ENCODE measurements at regions not wholly inside any gene's neighbourhood (a gene's known extent, or its start where the extent isn't known, plus 50 kb on each side); places are given as distances from the start of the nearest gene placed in this dataset.

GRCh38 chr3:194935632-194936470 lies 250.2 kb downstream of the FAM43A start:
- Histone ChIP-seq H3K36me3 (ENCODE audit: insufficient read depth) (no peaks in the 10 kb centered on the region), H3K27ac (ENCODE audit: low read depth) (no peak overlapping the region), H3K4me3 (ENCODE audit: low read depth, low read length) (no peak overlapping the region), H3K4me1 (ENCODE audit: insufficient read depth) (no peaks in the 10 kb centered on the region)
- no peak for DNase-seq (ENCODE audit: extremely low spot score)
- WGBS: 88% methylated on average over 10 of the region's 10 CpGs

- DNase-seq (ENCODE audit: extremely low spot score): no peak
- Histone ChIP-seq H3K36me3 (ENCODE audit: insufficient read depth) (no peaks in the 10 kb centered on the region), H3K27ac (ENCODE audit: low read depth) (no peak overlapping the region), H3K4me3 (ENCODE audit: low read depth, low read length) (no peak overlapping the region), H3K4me1 (ENCODE audit: insufficient read depth) (no peaks in the 10 kb centered on the region)
- WGBS: 72% methylated on average over 4 of the region's 4 CpGs
These were observed 251.0 kb downstream of the FAM43A start for GRCh38 chr3:194936659-194937058.

- 94% methylated on average over 5 of the region's 5 CpGs for WGBS
These were observed 251.5 kb downstream of the FAM43A start for GRCh38 chr3:194937144-194937543.

GRCh38 chr3:194937882-194938321 lies 252.2 kb downstream of the FAM43A start:
- Histone ChIP-seq H3K4me3 (ENCODE audit: low read depth, low read length) (no peak overlapping the region), H3K27ac (ENCODE audit: low read depth) (no peak overlapping the region), H3K4me1 (ENCODE audit: insufficient read depth) (no peaks in the 10 kb centered on the region), H3K36me3 (ENCODE audit: insufficient read depth) (no peaks in the 10 kb centered on the region)
- 96% methylated on average over 7 of the region's 7 CpGs for WGBS
- DNase-seq (ENCODE audit: extremely low spot score): no peak

More at GRCh38 chr3:194937144-194937543, 251.5 kb downstream of the FAM43A start:
- no peaks in the 10 kb centered on the region for H3K36me3 ChIP-seq (ENCODE audit: insufficient read depth)
- no peak for DNase-seq (ENCODE audit: extremely low spot score)
- no peaks in the 10 kb centered on the region for H3K4me1 ChIP-seq (ENCODE audit: insufficient read depth)
- H3K4me3 ChIP-seq (ENCODE audit: low read depth, low read length): no peak overlapping the region
- no peak overlapping the region for H3K27ac ChIP-seq (ENCODE audit: low read depth)

GRCh38 chr3:194938845-194939531 lies 253.3 kb downstream of the FAM43A start:
- no peak overlapping the region for H3K27ac ChIP-seq (ENCODE audit: low read depth)
- WGBS: 56% methylated on average over 8 of the region's 8 CpGs

GRCh38 chr3:194939532-194939909 lies 253.8 kb downstream of the FAM43A start:
- Histone ChIP-seq H3K36me3 (ENCODE audit: insufficient read depth) (no peaks in the 10 kb centered on the region), H3K4me1 (ENCODE audit: insufficient read depth) (no peaks in the 10 kb centered on the region), H3K4me3 (ENCODE audit: low read depth, low read length) (no peak overlapping the region), H3K27ac (ENCODE audit: low read depth) (no peak overlapping the region)
- DNase-seq (ENCODE audit: extremely low spot score): no peak
- 87% methylated on average over 6 of the region's 6 CpGs for WGBS

More at GRCh38 chr3:194938845-194939531, 253.3 kb downstream of the FAM43A start:
- Histone ChIP-seq H3K4me3 (ENCODE audit: low read depth, low read length) (no peak overlapping the region), H3K4me1 (ENCODE audit: insufficient read depth) (no peaks in the 10 kb centered on the region), H3K36me3 (ENCODE audit: insufficient read depth) (no peaks in the 10 kb centered on the region)
- DNase-seq (ENCODE audit: extremely low spot score): no peak

- Histone ChIP-seq H3K4me3 (ENCODE audit: low read depth, low read length) (no peak overlapping the region), H3K4me1 (ENCODE audit: insufficient read depth) (no peaks in the 10 kb centered on the region), H3K27ac (ENCODE audit: low read depth) (no peak overlapping the region), H3K36me3 (ENCODE audit: insufficient read depth) (no peaks in the 10 kb centered on the region)
- 94% methylated on average over 17 of the region's 17 CpGs for WGBS
- no peak for DNase-seq (ENCODE audit: extremely low spot score)
These were observed 254.5 kb downstream of the FAM43A start for GRCh38 chr3:194939949-194940770.

- 84% methylated on average over 9 of the region's 9 CpGs for WGBS
- no peaks in the 10 kb centered on the region for H3K36me3 ChIP-seq (ENCODE audit: insufficient read depth)
- no peak overlapping the region for H3K27ac ChIP-seq (ENCODE audit: low read depth)
- no peak for DNase-seq (ENCODE audit: extremely low spot score)
- no peaks in the 10 kb centered on the region for H3K4me1 ChIP-seq (ENCODE audit: insufficient read depth)
- no peak overlapping the region for H3K4me3 ChIP-seq (ENCODE audit: low read depth, low read length)
These were observed 255.8 kb downstream of the FAM43A start for GRCh38 chr3:194941360-194941955.

GRCh38 chr3:194941956-194942511 lies 256.4 kb downstream of the FAM43A start:
- Histone ChIP-seq H3K36me3 (ENCODE audit: insufficient read depth) (no peaks in the 10 kb centered on the region), H3K4me3 (ENCODE audit: low read depth, low read length) (no peak overlapping the region), H3K4me1 (ENCODE audit: insufficient read depth) (no peaks in the 10 kb centered on the region), H3K27ac (ENCODE audit: low read depth) (no peak overlapping the region)
- 77% methylated on average over 9 of the region's 9 CpGs for WGBS
- no peak for DNase-seq (ENCODE audit: extremely low spot score)

GRCh38 chr3:194944526-194944925 lies 258.8 kb downstream of the FAM43A start:
- no peak for DNase-seq (ENCODE audit: extremely low spot score)
- WGBS: 94% methylated on average over 11 of the region's 11 CpGs

GRCh38 chr3:194945508-194945907 lies 259.8 kb downstream of the FAM43A start:
- 88% methylated on average over 13 of the region's 13 CpGs for WGBS
- DNase-seq (ENCODE audit: extremely low spot score): no peak
- no peaks in the 10 kb centered on the region for H3K4me1 ChIP-seq (ENCODE audit: insufficient read depth)
- no peak overlapping the region for H3K27ac ChIP-seq (ENCODE audit: low read depth)
- no peak overlapping the region for H3K4me3 ChIP-seq (ENCODE audit: low read depth, low read length)
- H3K36me3 ChIP-seq (ENCODE audit: insufficient read depth): no peaks in the 10 kb centered on the region

More at GRCh38 chr3:194944526-194944925, 258.8 kb downstream of the FAM43A start:
- Histone ChIP-seq H3K4me3 (ENCODE audit: low read depth, low read length) (no peak overlapping the region), H3K36me3 (ENCODE audit: insufficient read depth) (no peaks in the 10 kb centered on the region), H3K27ac (ENCODE audit: low read depth) (no peak overlapping the region), H3K4me1 (ENCODE audit: insufficient read depth) (no peaks in the 10 kb centered on the region)

- Histone ChIP-seq H3K36me3 (ENCODE audit: insufficient read depth) (no peaks in the 10 kb centered on the region), H3K27ac (ENCODE audit: low read depth) (no peak overlapping the region), H3K4me1 (ENCODE audit: insufficient read depth) (no peaks in the 10 kb centered on the region), H3K4me3 (ENCODE audit: low read depth, low read length) (no peak overlapping the region)
- 88% methylated on average over 9 of the region's 9 CpGs for WGBS
- no peak for DNase-seq (ENCODE audit: extremely low spot score)
These were observed 260.4 kb downstream of the FAM43A start for GRCh38 chr3:194946091-194946490.

- no peak for DNase-seq (ENCODE audit: extremely low spot score)
- H3K27ac ChIP-seq (ENCODE audit: low read depth): no peak overlapping the region
- H3K4me3 ChIP-seq (ENCODE audit: low read depth, low read length): no peak overlapping the region
- no peaks in the 10 kb centered on the region for H3K4me1 ChIP-seq (ENCODE audit: insufficient read depth)
- 95% methylated on average over 3 of the region's 3 CpGs for WGBS
- no peaks in the 10 kb centered on the region for H3K36me3 ChIP-seq (ENCODE audit: insufficient read depth)
These were observed 263.9 kb downstream of the FAM43A start for GRCh38 chr3:194949592-194949991.

Data from urinary bladder (tissue), 3 donors.